AG04449 (cell line): ENCODE measurements at regions not wholly inside any gene's neighbourhood (a gene's known extent, or its start where the extent isn't known, plus 50 kb on each side); places are given as distances from the start of the nearest gene placed in this dataset.

Experiments used
- CTCF ChIA-PET: fragments of 350-600 bp; formaldehyde crosslinking; extraction: SDS; loops from one replicate; lab custom pipeline; 2021; ENCODE audit warnings: antibody characterized with exemption; lab: Yijun Ruan, JAX
- POLR2A ChIA-PET: fragments of 400-600, 350-600 bp; formaldehyde crosslinking; extraction: SDS; loops from one replicate; lab custom pipeline; 2020; ENCODE audit warnings: antibody characterized with exemption, inconsistent platforms; lab: Yijun Ruan, JAX
- DNase-seq: peaks from one replicate; pipeline ENCODE4 v3.0.0-alpha.2; 2010; ENCODE audit warnings: low read depth, low spot score
- H3K4me3 ChIP-seq: 2 replicates; pipeline ENCODE4 v1.5.1; 2011; ENCODE audit warnings: low read depth, mild to moderate bottlenecking, control low read depth, low read length
- TF ChIP-seq, protein P1 (sequence below): IDR thresholded peaks from one replicate; pipeline ENCODE4 v1.5.1; 2011; ENCODE audit warnings: mild to moderate bottlenecking, moderate library complexity, low read length, control low read depth, inconsistent platforms; ENCODE audit not compliant: insufficient read depth; ENCODE audit errors: missing control alignments

DNA sequence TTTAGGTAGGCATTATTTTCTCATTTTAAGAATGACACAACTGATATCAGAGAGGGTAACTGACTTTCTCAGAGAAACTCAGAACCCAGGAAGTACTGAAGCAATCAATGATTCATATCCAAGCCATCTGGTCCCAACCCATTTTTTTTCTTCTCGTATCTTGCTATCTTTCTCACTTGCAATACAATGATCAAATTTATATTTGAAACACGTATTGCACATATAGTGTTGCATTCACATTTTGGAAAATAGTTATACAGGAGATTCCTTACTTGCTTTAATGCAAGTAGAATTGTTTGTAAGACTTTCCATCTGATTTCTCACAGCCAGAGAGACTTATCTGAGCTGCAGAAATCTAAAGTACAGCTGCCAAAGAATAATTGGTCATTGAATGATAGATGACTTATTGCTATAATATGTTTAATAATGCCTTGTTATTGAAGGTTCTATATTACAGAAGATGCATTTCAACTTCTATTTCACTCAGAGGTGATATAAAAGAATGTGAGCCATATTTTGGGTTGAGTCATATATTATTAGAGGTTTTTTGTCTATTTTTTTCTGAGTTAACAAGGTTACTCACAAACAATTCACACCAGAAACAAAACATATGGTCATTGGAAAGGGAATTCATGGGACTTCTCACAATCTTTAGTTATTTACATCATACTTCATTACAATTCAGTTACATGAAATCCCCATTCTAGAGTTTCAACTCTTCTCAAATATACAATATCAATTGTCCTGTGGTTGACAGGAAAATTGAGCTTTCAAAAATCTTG, 337.5 kb upstream of the CITED2 start:
- DNase-seq: no peak
- CTCF ChIA-PET: no interaction called here
- TF ChIP-seq, protein P1, sequence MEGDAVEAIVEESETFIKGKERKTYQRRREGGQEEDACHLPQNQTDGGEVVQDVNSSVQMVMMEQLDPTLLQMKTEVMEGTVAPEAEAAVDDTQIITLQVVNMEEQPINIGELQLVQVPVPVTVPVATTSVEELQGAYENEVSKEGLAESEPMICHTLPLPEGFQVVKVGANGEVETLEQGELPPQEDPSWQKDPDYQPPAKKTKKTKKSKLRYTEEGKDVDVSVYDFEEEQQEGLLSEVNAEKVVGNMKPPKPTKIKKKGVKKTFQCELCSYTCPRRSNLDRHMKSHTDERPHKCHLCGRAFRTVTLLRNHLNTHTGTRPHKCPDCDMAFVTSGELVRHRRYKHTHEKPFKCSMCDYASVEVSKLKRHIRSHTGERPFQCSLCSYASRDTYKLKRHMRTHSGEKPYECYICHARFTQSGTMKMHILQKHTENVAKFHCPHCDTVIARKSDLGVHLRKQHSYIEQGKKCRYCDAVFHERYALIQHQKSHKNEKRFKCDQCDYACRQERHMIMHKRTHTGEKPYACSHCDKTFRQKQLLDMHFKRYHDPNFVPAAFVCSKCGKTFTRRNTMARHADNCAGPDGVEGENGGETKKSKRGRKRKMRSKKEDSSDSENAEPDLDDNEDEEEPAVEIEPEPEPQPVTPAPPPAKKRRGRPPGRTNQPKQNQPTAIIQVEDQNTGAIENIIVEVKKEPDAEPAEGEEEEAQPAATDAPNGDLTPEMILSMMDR: no peak
- POLR2A ChIA-PET: interaction anchor here (0.7 kb wide), 1 partner anchor 337 kb away, joined by 6 read pairs; no protein-coding TSS in a partner anchor
- no peak overlapping the region for H3K4me3 ChIP-seq

DNA sequence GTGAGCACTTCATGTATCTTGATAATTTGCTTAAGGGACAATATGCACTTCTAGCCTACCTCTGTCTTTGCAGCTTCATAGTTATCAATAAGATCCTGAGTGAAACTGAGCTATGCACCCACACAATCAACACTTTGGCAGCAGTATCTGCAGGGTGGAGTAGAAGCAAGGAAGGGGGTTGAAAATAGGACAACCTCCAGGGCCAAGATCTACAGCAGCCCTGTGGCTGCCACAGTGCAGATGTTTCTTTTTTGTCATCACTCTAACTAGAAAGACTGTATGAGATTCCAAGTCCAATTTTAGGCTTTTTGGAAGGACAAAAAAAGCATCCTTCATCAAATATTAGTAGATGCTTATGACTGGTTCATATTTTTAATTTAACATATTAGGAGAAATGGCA, 336.1 kb upstream of the CITED2 start:
- TF ChIP-seq, protein P1: no peak
- CTCF ChIA-PET: no interaction called here
- POLR2A ChIA-PET: no interaction called here

DNA sequence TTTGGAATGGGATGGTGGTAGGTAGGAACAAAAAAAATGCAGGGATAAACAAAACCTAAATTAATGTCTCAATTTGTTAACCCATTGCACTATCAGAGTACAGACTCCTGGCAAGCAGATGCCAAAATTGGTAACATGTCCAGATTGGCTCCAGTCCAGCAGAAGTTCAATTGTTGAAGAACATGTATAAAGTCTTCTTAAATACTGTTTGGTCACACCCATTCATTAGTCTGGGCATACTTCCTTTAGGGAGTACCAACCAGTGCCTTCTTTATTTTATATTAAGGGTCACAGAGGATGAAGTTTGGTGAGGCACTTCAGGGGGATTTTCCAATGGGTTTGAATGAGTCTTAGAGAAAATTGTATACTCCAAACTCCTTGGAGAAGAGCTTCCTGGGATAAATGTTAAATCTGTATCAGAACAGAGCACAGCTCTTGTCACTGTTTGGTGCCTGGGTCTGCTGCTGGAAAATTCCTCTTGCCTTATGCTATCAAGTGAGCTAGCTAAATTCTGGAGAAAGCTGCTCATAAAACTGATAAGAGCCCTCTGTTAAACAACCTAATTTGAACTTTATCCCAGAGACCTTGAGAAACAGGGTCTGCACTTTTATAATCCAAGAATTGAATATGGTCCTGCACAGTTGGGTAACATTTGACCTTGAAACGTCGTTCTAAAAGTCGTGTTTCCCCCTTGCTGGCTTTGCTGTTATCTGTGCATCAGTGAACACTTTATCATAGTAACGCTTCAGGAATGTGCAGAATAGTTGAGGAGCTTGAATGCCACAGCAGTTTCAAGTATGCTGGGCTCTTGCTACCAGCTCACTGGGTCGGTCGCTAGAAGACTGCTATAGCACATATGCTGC, 334.1 kb upstream of the CITED2 start:
- peak; percentile 56 for DNase-seq
- TF ChIP-seq, protein P1: no peak
- H3K4me3 ChIP-seq: no peak overlapping the region
- ChIA-PET CTCF (interaction anchor here (0.5 kb wide), 1 partner anchor 254 kb away, joined by 4 read pairs; no protein-coding TSS in a partner anchor), POLR2A (interaction anchor here (0.5 to 1.4 kb wide), 6 partner anchors 46 to 343 kb away, joined by 3 to 26 read pairs (median 5); partner anchors contain the start of gene CITED2)

More for the DNA sequence above, 336.1 kb upstream of the CITED2 start:
- no peak for DNase-seq
- no peak overlapping the region for H3K4me3 ChIP-seq

GRCh38 chr6:139706912-139707311, 332.5 kb upstream of the CITED2 start:
- ChIA-PET CTCF (no interaction called here), POLR2A (interaction anchor here (1.6 kb wide), 1 partner anchor 332 kb away, joined by 11 read pairs; the partner anchor contains the start of gene CITED2)
- DNase-seq: no peak
- H3K4me3 ChIP-seq: no peak overlapping the region
- TF ChIP-seq, protein P1: no peak

DNA sequence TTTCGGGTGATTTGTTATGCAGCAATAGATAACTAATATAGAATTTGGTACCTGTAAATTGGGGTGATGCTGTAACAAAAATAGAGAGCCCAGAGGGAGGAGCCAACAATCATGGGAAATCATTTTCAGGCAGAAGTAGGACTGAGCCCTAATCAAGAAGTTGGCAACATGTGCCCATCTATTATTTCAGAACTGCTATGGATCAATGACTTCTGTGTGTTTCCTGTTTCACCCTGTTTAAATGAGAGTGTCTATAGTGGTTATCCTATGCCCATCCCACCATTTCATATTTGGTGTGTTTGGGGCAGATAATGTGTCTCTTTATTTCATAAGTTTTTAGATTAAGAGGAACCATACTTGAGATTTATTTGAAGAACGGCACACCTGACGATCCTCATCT, 330.8 kb upstream of the CITED2 start:
- CTCF ChIA-PET: no interaction called here
- TF ChIP-seq, protein P1: no peak
- POLR2A ChIA-PET: no interaction called here
- no peak for DNase-seq
- no peak overlapping the region for H3K4me3 ChIP-seq

- TF ChIP-seq, protein P1: no peak
- POLR2A ChIA-PET: no interaction called here
- H3K4me3 ChIP-seq: no peak overlapping the region
- CTCF ChIA-PET: no interaction called here
- no peak for DNase-seq
Measured at GRCh38 chr6:139703780-139704179, 329.3 kb upstream of the CITED2 start.
